ENCODE measurements at regions not wholly inside any gene's neighbourhood (a gene's known extent, or its start where the extent isn't known, plus 50 kb on each side); places are given as distances from the start of the nearest gene placed in this dataset.

DNA sequence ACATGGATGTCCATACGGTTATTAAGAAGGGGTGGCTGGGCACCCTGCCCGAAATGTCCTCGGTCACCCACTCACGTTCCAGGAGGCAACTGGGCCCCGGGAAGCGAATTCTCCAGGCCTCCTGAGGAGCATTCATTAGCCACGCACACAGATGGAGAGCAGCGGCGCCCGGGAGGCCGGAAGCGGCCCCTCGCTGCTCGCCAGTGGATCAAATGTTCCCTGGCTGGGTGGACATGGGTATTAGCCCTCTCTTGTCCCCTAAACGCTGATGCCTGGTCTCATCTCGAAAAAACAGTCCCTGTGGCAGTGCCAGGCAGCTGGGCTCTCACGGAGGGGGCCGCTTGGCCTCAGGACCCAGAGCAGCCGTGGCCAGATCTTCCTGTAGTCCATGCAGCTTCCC, 59.0 kb upstream of the DLK1 start:
- ATAC-seq (no peak), DNase-seq (no peak)
- no peak overlapping the region for H3K27ac ChIP-seq
- peaks cover 13% of the 10 kb centered on the region for H3K27me3 ChIP-seq (ENCODE audit: low read depth)
- H3K36me3 ChIP-seq = no peaks in the 10 kb centered on the region
- no peak overlapping the region for H3K4me3 ChIP-seq
- intact Hi-C loops (cut with DNase I) = no loop called here
- H3K9me3 ChIP-seq = no peaks in the 10 kb centered on the region
- TF ChIP-seq, protein P1, sequence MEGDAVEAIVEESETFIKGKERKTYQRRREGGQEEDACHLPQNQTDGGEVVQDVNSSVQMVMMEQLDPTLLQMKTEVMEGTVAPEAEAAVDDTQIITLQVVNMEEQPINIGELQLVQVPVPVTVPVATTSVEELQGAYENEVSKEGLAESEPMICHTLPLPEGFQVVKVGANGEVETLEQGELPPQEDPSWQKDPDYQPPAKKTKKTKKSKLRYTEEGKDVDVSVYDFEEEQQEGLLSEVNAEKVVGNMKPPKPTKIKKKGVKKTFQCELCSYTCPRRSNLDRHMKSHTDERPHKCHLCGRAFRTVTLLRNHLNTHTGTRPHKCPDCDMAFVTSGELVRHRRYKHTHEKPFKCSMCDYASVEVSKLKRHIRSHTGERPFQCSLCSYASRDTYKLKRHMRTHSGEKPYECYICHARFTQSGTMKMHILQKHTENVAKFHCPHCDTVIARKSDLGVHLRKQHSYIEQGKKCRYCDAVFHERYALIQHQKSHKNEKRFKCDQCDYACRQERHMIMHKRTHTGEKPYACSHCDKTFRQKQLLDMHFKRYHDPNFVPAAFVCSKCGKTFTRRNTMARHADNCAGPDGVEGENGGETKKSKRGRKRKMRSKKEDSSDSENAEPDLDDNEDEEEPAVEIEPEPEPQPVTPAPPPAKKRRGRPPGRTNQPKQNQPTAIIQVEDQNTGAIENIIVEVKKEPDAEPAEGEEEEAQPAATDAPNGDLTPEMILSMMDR (IDR thresholded peaks at IDR 0.05) = no peak
- H3K4me1 ChIP-seq = peaks cover 35% of the 10 kb centered on the region

DNA sequence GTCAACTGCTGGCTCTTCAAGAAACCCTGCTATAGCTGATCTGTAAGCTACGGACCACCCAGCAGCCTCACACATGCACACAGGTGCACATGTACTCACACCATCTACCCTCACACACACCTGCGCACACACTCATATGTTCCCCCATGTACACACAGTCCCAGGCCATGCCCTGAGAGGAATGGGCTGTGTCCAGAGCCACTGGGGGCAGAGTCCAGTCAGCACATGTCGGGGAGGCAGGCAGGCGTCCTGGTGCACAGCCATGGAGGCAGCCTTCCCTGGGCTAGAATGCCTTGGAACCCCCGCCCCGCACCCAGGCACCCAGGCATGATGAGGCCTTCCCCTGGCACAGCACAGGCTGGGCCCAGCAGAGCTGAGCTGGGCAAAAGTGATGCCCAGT, 58.3 kb upstream of the DLK1 start:
- no peak for DNase-seq
- H3K4me1 ChIP-seq = peaks cover 30% of the 10 kb centered on the region
- H3K9me3 ChIP-seq = no peaks in the 10 kb centered on the region
- intact Hi-C loops (cut with DNase I) = no loop called here
- H3K27me3 ChIP-seq (ENCODE audit: low read depth) = peaks cover 20% of the 10 kb centered on the region
- H3K36me3 ChIP-seq = no peaks in the 10 kb centered on the region
- no peak for ATAC-seq
- TF ChIP-seq, protein P1 (IDR thresholded peaks at IDR 0.05) = no peak
- no peak overlapping the region for H3K4me3 ChIP-seq
- no peak overlapping the region for H3K27ac ChIP-seq

- Histone ChIP-seq H3K27me3 (ENCODE audit: low read depth) (peaks cover 24% of the 10 kb centered on the region), H3K36me3 (no peaks in the 10 kb centered on the region), H3K9me3 (no peaks in the 10 kb centered on the region), H3K27ac (no peak overlapping the region), H3K4me1 (peaks cover 30% of the 10 kb centered on the region), H3K4me3 (no peak overlapping the region)
- TF ChIP-seq, protein P1 (IDR thresholded peaks at IDR 0.05) = no peak
- no peak for DNase-seq
- intact Hi-C loops (cut with DNase I) = no loop called here
- peak in 1 of 2 donors; percentile 3 for ATAC-seq
These were observed 57.7 kb upstream of the DLK1 start for GRCh38 chr14:100669011-100669412.

- Histone ChIP-seq H3K36me3 (no peaks in the 10 kb centered on the region), H3K27ac (no peak overlapping the region), H3K4me1 (peaks cover 30% of the 10 kb centered on the region), H3K4me3 (no peak overlapping the region), H3K27me3 (ENCODE audit: low read depth) (peaks cover 25% of the 10 kb centered on the region), H3K9me3 (no peaks in the 10 kb centered on the region)
- DNase-seq = no peak
- peak; percentile 71 for ATAC-seq
- intact Hi-C loops (cut with DNase I) = no loop called here
- TF ChIP-seq, protein P1 (IDR thresholded peaks at IDR 0.05) = no peak
These were observed 57.2 kb upstream of the DLK1 start for GRCh38 chr14:100669468-100669867.

- intact Hi-C loops (cut with DNase I) = no loop called here
- no peak for DNase-seq
These were observed 56.5 kb upstream of the DLK1 start for GRCh38 chr14:100670017-100670752.

More at GRCh38 chr14:100670017-100670752, 56.5 kb upstream of the DLK1 start:
- TF ChIP-seq, protein P1 (IDR thresholded peaks at IDR 0.05) = no peak
- no peaks in the 10 kb centered on the region for H3K36me3 ChIP-seq
- ATAC-seq = no peak
- no peak overlapping the region for H3K27ac ChIP-seq
- H3K27me3 ChIP-seq (ENCODE audit: low read depth) = peaks cover 25% of the 10 kb centered on the region
- peaks cover 30% of the 10 kb centered on the region for H3K4me1 ChIP-seq
- H3K9me3 ChIP-seq = no peaks in the 10 kb centered on the region
- no peak overlapping the region for H3K4me3 ChIP-seq

Data from lower lobe of right lung (tissue), 2 donors.